Left ventricle myocardium inferior (tissue), 1 donor: ENCODE measurements at regions not wholly inside any gene's neighbourhood (a gene's known extent, or its start where the extent isn't known, plus 50 kb on each side); places are given as distances from the start of the nearest gene placed in this dataset.

Source experiments
- DNase-seq: peaks from one replicate; pipeline ENCODE4 v3.0.0-alpha.2; 2020
- H3K27ac ChIP-seq: fragments of 200-600 bp; replicated peaks from 2 replicates; pipeline ENCODE4 v1.8.0; 2021
- H3K27me3 ChIP-seq: fragments of 200-600 bp; 2 replicates; pipeline ENCODE4 v1.8.0; 2021; ENCODE audit warnings: low read depth
- H3K36me3 ChIP-seq: fragments of 200-600 bp; 2 replicates; pipeline ENCODE4 v1.8.0; 2021
- H3K4me1 ChIP-seq: fragments of 200-600 bp; 2 replicates; pipeline ENCODE4 v1.8.0; 2021
- H3K4me3 ChIP-seq: fragments of 200-600 bp; 2 replicates; pipeline ENCODE4 v1.8.0; 2021; ENCODE audit warnings: mild to moderate bottlenecking, moderate library complexity
- H3K9me3 ChIP-seq: fragments of 200-600 bp; replicated peaks from 2 replicates; pipeline ENCODE4 v1.8.0; 2021
- intact Hi-C: fragments of 100-400 bp; cut with micrococcal nuclease; formaldehyde crosslinking; loops from one replicate; pipeline ENCODE4 v1.11.0; 2022
- TF ChIP-seq, protein P1 (sequence below): fragments of 200-600 bp; IDR thresholded peaks from 2 replicates; pipeline ENCODE4 v1.8.0; 2021; ENCODE audit warnings: antibody characterized with exemption, mild to moderate bottlenecking, borderline replicate concordance
- donor health status: DM: no; HTN: yes; CAD: no; lungs with severe emphysema.

DNA sequence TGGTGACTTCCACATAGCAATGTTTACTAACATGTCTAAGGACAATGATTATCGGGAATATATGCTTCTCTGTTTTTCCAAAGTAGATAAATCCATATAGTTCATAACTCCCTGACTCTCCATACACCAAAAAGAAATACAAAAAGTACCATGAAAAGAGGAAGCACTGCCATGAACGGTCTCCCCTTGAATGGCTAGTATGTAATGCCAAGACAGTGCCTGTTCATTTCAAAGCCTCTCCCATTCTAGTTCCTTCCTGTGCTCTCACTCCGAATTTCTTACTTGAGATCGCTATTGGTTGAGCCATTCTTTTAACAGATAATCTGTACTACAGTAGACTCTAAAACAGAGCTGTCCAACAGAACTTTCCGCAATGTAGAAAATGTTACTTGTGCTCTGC, 54.8 kb upstream of the EDN1 start:
- Histone ChIP-seq H3K4me1 (no peaks in the 10 kb centered on the region), H3K27me3 (no peaks in the 10 kb centered on the region), H3K4me3 (no peak overlapping the region), H3K9me3 (no peaks in the 10 kb centered on the region), H3K36me3 (no peaks in the 10 kb centered on the region), H3K27ac (no peak overlapping the region)
- intact Hi-C loops = loop anchor here (10.0 kb wide), 1 partner anchor 651 kb away; no protein-coding TSS in a partner anchor
- no peak for DNase-seq
- TF ChIP-seq, protein P1, sequence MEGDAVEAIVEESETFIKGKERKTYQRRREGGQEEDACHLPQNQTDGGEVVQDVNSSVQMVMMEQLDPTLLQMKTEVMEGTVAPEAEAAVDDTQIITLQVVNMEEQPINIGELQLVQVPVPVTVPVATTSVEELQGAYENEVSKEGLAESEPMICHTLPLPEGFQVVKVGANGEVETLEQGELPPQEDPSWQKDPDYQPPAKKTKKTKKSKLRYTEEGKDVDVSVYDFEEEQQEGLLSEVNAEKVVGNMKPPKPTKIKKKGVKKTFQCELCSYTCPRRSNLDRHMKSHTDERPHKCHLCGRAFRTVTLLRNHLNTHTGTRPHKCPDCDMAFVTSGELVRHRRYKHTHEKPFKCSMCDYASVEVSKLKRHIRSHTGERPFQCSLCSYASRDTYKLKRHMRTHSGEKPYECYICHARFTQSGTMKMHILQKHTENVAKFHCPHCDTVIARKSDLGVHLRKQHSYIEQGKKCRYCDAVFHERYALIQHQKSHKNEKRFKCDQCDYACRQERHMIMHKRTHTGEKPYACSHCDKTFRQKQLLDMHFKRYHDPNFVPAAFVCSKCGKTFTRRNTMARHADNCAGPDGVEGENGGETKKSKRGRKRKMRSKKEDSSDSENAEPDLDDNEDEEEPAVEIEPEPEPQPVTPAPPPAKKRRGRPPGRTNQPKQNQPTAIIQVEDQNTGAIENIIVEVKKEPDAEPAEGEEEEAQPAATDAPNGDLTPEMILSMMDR = no peak

DNA sequence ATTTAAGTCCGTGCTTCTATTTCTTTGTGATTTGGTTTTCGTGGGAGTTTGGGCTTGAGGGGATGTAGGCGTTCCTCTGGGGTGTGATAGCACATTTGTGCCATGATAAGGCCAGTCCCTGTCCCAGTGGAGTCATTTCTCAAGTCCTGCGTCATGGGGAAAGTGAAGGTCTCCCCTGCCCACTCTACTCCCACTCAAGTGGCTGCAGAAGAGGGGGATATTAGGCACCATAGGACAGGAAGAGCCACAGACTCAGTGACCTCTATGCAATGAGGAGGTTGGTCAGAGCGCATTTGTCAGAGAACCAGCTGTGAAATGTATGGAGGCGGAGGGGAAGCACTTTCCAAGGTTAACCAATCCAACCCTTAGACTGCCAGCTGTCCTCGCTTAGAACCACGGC, 51.9 kb upstream of the EDN1 start:
- TF ChIP-seq, protein P1 = no peak
- Histone ChIP-seq H3K4me3 (no peak overlapping the region), H3K36me3 (no peaks in the 10 kb centered on the region), H3K27ac (no peak overlapping the region), H3K27me3 (peaks cover 3% of the 10 kb centered on the region), H3K9me3 (no peaks in the 10 kb centered on the region), H3K4me1 (no peaks in the 10 kb centered on the region)
- intact Hi-C loops = loop anchor here (10.0 kb wide), 1 partner anchor 653 kb away; no protein-coding TSS in a partner anchor
- DNase-seq = no peak
